Type B pancreatic cell (in vitro differentiated cells): ENCODE measurements at regions not wholly inside any gene's neighbourhood (a gene's known extent, or its start where the extent isn't known, plus 50 kb on each side); places are given as distances from the start of the nearest gene placed in this dataset.

Experiments used
- DNase-seq: peaks from one replicate; pipeline ENCODE4 v3.0.0; 2021; ENCODE audit warnings: mixed read lengths; ENCODE audit not compliant: unreplicated experiment; ENCODE audit errors: extremely low spot score
- H3K27ac Mint-ChIP-seq: 2 replicates; pipeline ENCODE4 v1.8.0; 2021; ENCODE audit warnings: mild to moderate bottlenecking, mixed read lengths
- H3K27me3 Mint-ChIP-seq: 2 replicates; pipeline ENCODE4 v1.8.0; 2021; ENCODE audit warnings: mixed read lengths
- H3K36me3 Mint-ChIP-seq: 2 replicates; pipeline ENCODE4 v1.8.0; 2021; ENCODE audit warnings: mixed read lengths
- H3K4me1 Mint-ChIP-seq: one replicate; pipeline ENCODE4 v1.8.0; 2021; ENCODE audit warnings: mixed read lengths; ENCODE audit not compliant: unreplicated experiment
- H3K4me3 Mint-ChIP-seq: 2 replicates; pipeline ENCODE4 v1.8.0; 2021; ENCODE audit warnings: mild to moderate bottlenecking, mixed read lengths
- H3K9me3 Mint-ChIP-seq: 2 replicates; pipeline ENCODE4 v1.8.0; 2021; ENCODE audit warnings: mixed read lengths
- CTCF ChIP-seq: fragments of 200-600 bp; sonication (generic); conservative IDR thresholded peaks from 2 replicates; pipeline ENCODE4 v1.5.0; 2021; ENCODE audit warnings: antibody characterized with exemption, mild to moderate bottlenecking

GRCh38 chr9:107749787-107750444 is 260.3 kb upstream of the KLF4 start:
- DNase-seq: no peak
- peak overlapping the region; percentile 43 for H3K27ac Mint-ChIP-seq
- H3K4me3 Mint-ChIP-seq: no peak overlapping the region
- no peaks in the 10 kb centered on the region for H3K9me3 Mint-ChIP-seq
- no peaks in the 10 kb centered on the region for H3K36me3 Mint-ChIP-seq
- TF ChIP-seq CTCF: no peak
- peaks cover 9% of the 10 kb centered on the region for H3K4me1 Mint-ChIP-seq
- no peaks in the 10 kb centered on the region for H3K27me3 Mint-ChIP-seq

GRCh38 chr9:107744873-107745272 is 255.3 kb upstream of the KLF4 start:
- no peak for DNase-seq
- no peak for TF ChIP-seq CTCF
- peaks cover 4% of the 10 kb centered on the region for H3K4me1 Mint-ChIP-seq
- H3K9me3 Mint-ChIP-seq: no peaks in the 10 kb centered on the region
- no peak overlapping the region for H3K27ac Mint-ChIP-seq
- H3K4me3 Mint-ChIP-seq: no peak overlapping the region
- no peaks in the 10 kb centered on the region for H3K36me3 Mint-ChIP-seq
- no peaks in the 10 kb centered on the region for H3K27me3 Mint-ChIP-seq

- H3K27me3 Mint-ChIP-seq: no peaks in the 10 kb centered on the region
- H3K4me3 Mint-ChIP-seq: no peak overlapping the region
- no peak for DNase-seq
- H3K9me3 Mint-ChIP-seq: no peaks in the 10 kb centered on the region
- no peak for TF ChIP-seq CTCF
- no peak overlapping the region for H3K27ac Mint-ChIP-seq
- H3K36me3 Mint-ChIP-seq: no peaks in the 10 kb centered on the region
- peaks cover 8% of the 10 kb centered on the region for H3K4me1 Mint-ChIP-seq
These were observed 253.2 kb upstream of the KLF4 start for GRCh38 chr9:107742531-107743309.

- Mint-ChIP-seq H3K4me1 (peaks cover 12% of the 10 kb centered on the region), H3K27ac (no peak overlapping the region), H3K36me3 (no peaks in the 10 kb centered on the region), H3K4me3 (no peak overlapping the region), H3K27me3 (no peaks in the 10 kb centered on the region), H3K9me3 (no peaks in the 10 kb centered on the region)
- no peak for DNase-seq
- no peak for TF ChIP-seq CTCF
These were observed 250.8 kb upstream of the KLF4 start for GRCh38 chr9:107740088-107740980.

GRCh38 chr9:107739601-107740082 is 250.1 kb upstream of the KLF4 start:
- no peaks in the 10 kb centered on the region for H3K36me3 Mint-ChIP-seq
- H3K27ac Mint-ChIP-seq: no peak overlapping the region
- no peaks in the 10 kb centered on the region for H3K27me3 Mint-ChIP-seq

More at GRCh38 chr9:107739601-107740082, 250.1 kb upstream of the KLF4 start:
- Mint-ChIP-seq H3K9me3 (no peaks in the 10 kb centered on the region), H3K4me3 (no peak overlapping the region), H3K4me1 (peaks cover 12% of the 10 kb centered on the region)
- no peak for TF ChIP-seq CTCF
- DNase-seq: no peak
